ENCODE measurements at regions not wholly inside any gene's neighbourhood (a gene's known extent, or its start where the extent isn't known, plus 50 kb on each side); places are given as distances from the start of the nearest gene placed in this dataset.

- no peaks in the 10 kb centered on the region for H3K36me3 ChIP-seq (replicated peaks)
- H3K4me3 ChIP-seq, result no peak overlapping the region
- H3K27me3 ChIP-seq (ENCODE audit: low read depth), result no peaks in the 10 kb centered on the region
- DNase-seq (ENCODE audit: low spot score in 2 of 2), result no peak
- in situ Hi-C loops (cut with MboI; ENCODE audit: low sequenced_read_pairs), result no loop called here
- H3K4me1 ChIP-seq, result no peaks in the 10 kb centered on the region
- no peaks in the 10 kb centered on the region for H3K9me3 ChIP-seq
These were observed 1261.0 kb downstream of the FAM181B start for GRCh38 chr11:81472646-81473045.

GRCh38 chr11:81470446-81470845 lies 1263.2 kb downstream of the FAM181B start:
- Histone ChIP-seq H3K9me3 (no peaks in the 10 kb centered on the region), H3K36me3 (replicated peaks) (no peaks in the 10 kb centered on the region), H3K4me1 (no peaks in the 10 kb centered on the region), H3K4me3 (no peak overlapping the region), H3K27me3 (ENCODE audit: low read depth) (no peaks in the 10 kb centered on the region)
- in situ Hi-C loops (cut with MboI; ENCODE audit: low sequenced_read_pairs), result no loop called here
- no peak for DNase-seq (ENCODE audit: low spot score in 2 of 2)

DNA sequence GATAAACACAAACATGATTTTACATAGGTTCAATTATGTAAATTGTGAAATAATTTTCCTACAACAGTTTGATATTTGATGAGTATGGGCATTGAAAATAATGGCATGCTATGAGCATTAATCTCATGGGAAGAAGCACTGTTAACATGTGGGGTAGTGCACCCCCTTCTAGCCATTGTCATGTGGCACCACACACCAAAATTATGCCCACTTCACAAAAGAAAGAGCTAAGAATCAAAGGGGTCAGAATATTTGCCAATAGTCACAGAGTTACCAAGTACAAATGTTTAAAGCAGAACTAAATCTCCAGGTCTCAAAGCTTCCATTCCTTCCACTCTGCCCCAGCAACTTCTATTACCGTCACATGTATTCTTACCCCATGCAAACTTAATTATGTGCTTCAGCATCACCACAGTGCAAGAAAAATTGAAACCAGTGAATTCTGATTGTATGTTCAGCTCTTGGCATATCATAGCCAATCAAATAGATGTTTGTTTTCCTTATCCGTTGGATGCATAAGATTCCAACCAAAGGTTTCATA lies 1273.8 kb downstream of the FAM181B start:
- in situ Hi-C loops (cut with MboI; ENCODE audit: low sequenced_read_pairs), result no loop called here

GRCh38 chr11:81449588-81450156 lies 1284.0 kb downstream of the FAM181B start:
- H3K4me3 ChIP-seq, result no peak overlapping the region

More for the DNA sequence above, 1273.8 kb downstream of the FAM181B start:
- no peak for DNase-seq (ENCODE audit: low spot score in 2 of 2)
- Histone ChIP-seq H3K36me3 (replicated peaks) (no peaks in the 10 kb centered on the region), H3K4me3 (no peak overlapping the region), H3K9me3 (no peaks in the 10 kb centered on the region), H3K4me1 (no peaks in the 10 kb centered on the region), H3K27me3 (ENCODE audit: low read depth) (no peaks in the 10 kb centered on the region; the same call in 1 of the 2 replicates)

GRCh38 chr11:81444297-81444696 lies 1289.4 kb downstream of the FAM181B start:
- Histone ChIP-seq H3K36me3 (replicated peaks) (no peaks in the 10 kb centered on the region), H3K4me3 (no peak overlapping the region), H3K9me3 (no peaks in the 10 kb centered on the region), H3K27me3 (ENCODE audit: low read depth) (no peaks in the 10 kb centered on the region), H3K4me1 (no peaks in the 10 kb centered on the region)
- in situ Hi-C loops (cut with MboI; ENCODE audit: low sequenced_read_pairs), result no loop called here
- DNase-seq (ENCODE audit: low spot score in 2 of 2), result no peak

More at GRCh38 chr11:81449588-81450156, 1284.0 kb downstream of the FAM181B start:
- no peaks in the 10 kb centered on the region for H3K27me3 ChIP-seq (ENCODE audit: low read depth)
- H3K4me1 ChIP-seq, result no peaks in the 10 kb centered on the region
- no peaks in the 10 kb centered on the region for H3K9me3 ChIP-seq
- no peaks in the 10 kb centered on the region for H3K36me3 ChIP-seq (replicated peaks)
- DNase-seq (ENCODE audit: low spot score in 2 of 2), result no peak
- in situ Hi-C loops (cut with MboI; ENCODE audit: low sequenced_read_pairs), result no loop called here

DNA sequence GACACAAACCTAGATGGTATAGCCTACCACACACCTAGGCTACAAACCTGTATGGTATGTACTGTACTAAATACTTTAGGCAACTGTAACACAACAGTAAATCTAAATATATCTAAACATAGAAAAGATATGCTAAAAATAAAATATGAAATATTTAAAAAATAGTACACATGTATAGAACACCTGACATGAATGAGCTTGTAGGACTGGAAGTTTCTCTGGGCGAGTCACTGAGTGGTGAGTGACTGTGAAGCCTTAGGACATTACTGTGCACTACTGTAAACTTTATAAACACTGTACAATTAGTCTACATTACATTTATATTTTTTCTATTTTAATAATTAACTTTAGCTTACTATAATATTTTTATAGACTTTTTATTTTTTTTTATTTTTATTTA lies 1301.3 kb downstream of the FAM181B start:
- no peaks in the 10 kb centered on the region for H3K9me3 ChIP-seq
- H3K4me3 ChIP-seq, result no peak overlapping the region
- DNase-seq (ENCODE audit: low spot score in 2 of 2), result no peak
- H3K27me3 ChIP-seq (ENCODE audit: low read depth), result no peaks in the 10 kb centered on the region
- H3K36me3 ChIP-seq (replicated peaks), result no peaks in the 10 kb centered on the region
- in situ Hi-C loops (cut with MboI; ENCODE audit: low sequenced_read_pairs), result no loop called here
- H3K4me1 ChIP-seq, result no peaks in the 10 kb centered on the region

DNA sequence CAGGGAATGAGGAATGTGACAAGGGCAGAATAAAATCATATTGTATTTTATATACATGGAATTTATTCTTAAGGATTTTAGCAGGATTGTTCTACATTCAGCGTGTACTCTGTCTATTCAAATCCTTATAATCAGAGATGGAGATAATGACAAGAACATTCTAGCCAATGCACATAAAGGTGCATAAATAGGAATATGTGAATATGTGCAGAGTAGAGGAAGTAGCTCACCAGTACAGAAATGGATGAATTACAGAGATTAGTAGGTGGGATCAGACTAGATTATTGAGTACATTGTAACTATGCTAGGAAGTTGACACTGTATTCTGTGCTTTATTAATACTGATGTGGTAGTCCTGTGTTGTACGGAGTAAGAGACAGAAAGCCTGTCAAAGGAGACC lies 1308.8 kb downstream of the FAM181B start:
- H3K4me1 ChIP-seq, result no peaks in the 10 kb centered on the region

GRCh38 chr11:81422402-81422801 lies 1311.3 kb downstream of the FAM181B start:
- no peak for DNase-seq (ENCODE audit: low spot score in 2 of 2)
- in situ Hi-C loops (cut with MboI; ENCODE audit: low sequenced_read_pairs), result no loop called here
- no peaks in the 10 kb centered on the region for H3K9me3 ChIP-seq
- H3K4me3 ChIP-seq, result no peak overlapping the region
- no peaks in the 10 kb centered on the region for H3K36me3 ChIP-seq (replicated peaks)
- H3K27me3 ChIP-seq (ENCODE audit: low read depth), result peaks cover 3% of the 10 kb centered on the region; the same call in 1 of the 2 replicates
- no peaks in the 10 kb centered on the region for H3K4me1 ChIP-seq

More for the DNA sequence above, 1308.8 kb downstream of the FAM181B start:
- H3K9me3 ChIP-seq, result no peaks in the 10 kb centered on the region
- no peak for DNase-seq (ENCODE audit: low spot score in 2 of 2)
- no peaks in the 10 kb centered on the region for H3K36me3 ChIP-seq (replicated peaks)
- H3K27me3 ChIP-seq (ENCODE audit: low read depth), result peaks cover 3% of the 10 kb centered on the region; the same call in 1 of the 2 replicates
- H3K4me3 ChIP-seq, result no peak overlapping the region
- in situ Hi-C loops (cut with MboI; ENCODE audit: low sequenced_read_pairs), result no loop called here

GRCh38 chr11:81421251-81421860 lies 1312.3 kb downstream of the FAM181B start:
- peaks cover 3% of the 10 kb centered on the region; the same call in 1 of the 2 replicates for H3K27me3 ChIP-seq (ENCODE audit: low read depth)
- in situ Hi-C loops (cut with MboI; ENCODE audit: low sequenced_read_pairs), result no loop called here
- H3K9me3 ChIP-seq, result no peaks in the 10 kb centered on the region
- DNase-seq (ENCODE audit: low spot score in 2 of 2), result no peak
- no peaks in the 10 kb centered on the region for H3K36me3 ChIP-seq (replicated peaks)
- H3K4me1 ChIP-seq, result no peaks in the 10 kb centered on the region
- no peak overlapping the region for H3K4me3 ChIP-seq

- Histone ChIP-seq H3K4me3 (no peak overlapping the region), H3K36me3 (replicated peaks) (no peaks in the 10 kb centered on the region), H3K27me3 (ENCODE audit: low read depth) (peaks cover 3% of the 10 kb centered on the region; the same call in 1 of the 2 replicates), H3K4me1 (no peaks in the 10 kb centered on the region), H3K9me3 (no peaks in the 10 kb centered on the region)
- in situ Hi-C loops (cut with MboI; ENCODE audit: low sequenced_read_pairs), result no loop called here
- peak in 1 of 2 experiments; percentile 3 for DNase-seq (ENCODE audit: low spot score in 2 of 2)
These were observed 1312.9 kb downstream of the FAM181B start for GRCh38 chr11:81420668-81421250.

- Histone ChIP-seq H3K36me3 (replicated peaks) (no peaks in the 10 kb centered on the region), H3K4me1 (no peaks in the 10 kb centered on the region), H3K9me3 (no peaks in the 10 kb centered on the region), H3K27me3 (ENCODE audit: low read depth) (0 out of 2 replicates have a peak, but pooled peaks cover 3% of the 10 kb centered on the region), H3K4me3 (no peak overlapping the region)
- no peak for DNase-seq (ENCODE audit: low spot score in 2 of 2)
- in situ Hi-C loops (cut with MboI; ENCODE audit: low sequenced_read_pairs), result no loop called here
These were observed 1336.3 kb downstream of the FAM181B start for GRCh38 chr11:81397316-81397715.

DNA sequence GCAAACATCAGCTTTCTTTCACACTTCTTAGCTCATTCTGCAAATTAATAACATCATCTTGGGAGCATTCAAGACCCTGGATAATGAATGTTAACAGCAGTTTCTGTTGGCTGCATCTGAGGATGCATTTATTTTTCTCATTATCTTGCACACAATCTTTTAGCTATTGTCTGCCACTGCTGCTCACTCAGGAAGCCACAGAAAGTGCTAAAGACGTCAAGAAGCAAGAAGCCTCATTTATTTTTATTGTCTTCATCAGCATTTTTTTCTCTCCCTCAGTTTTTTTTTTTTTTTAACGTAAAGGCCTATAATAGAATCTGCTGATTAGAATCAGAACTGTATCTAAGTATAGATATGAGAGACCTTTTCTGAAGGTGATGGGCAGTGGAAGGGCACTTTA lies 1339.4 kb downstream of the FAM181B start:
- no peaks in the 10 kb centered on the region for H3K9me3 ChIP-seq
- H3K4me1 ChIP-seq, result no peaks in the 10 kb centered on the region
- in situ Hi-C loops (cut with MboI; ENCODE audit: low sequenced_read_pairs), result no loop called here
- no peaks in the 10 kb centered on the region for H3K27me3 ChIP-seq (ENCODE audit: low read depth)
- no peak overlapping the region for H3K4me3 ChIP-seq
- no peaks in the 10 kb centered on the region for H3K36me3 ChIP-seq (replicated peaks)
- DNase-seq (ENCODE audit: low spot score in 2 of 2), result no peak

DNA sequence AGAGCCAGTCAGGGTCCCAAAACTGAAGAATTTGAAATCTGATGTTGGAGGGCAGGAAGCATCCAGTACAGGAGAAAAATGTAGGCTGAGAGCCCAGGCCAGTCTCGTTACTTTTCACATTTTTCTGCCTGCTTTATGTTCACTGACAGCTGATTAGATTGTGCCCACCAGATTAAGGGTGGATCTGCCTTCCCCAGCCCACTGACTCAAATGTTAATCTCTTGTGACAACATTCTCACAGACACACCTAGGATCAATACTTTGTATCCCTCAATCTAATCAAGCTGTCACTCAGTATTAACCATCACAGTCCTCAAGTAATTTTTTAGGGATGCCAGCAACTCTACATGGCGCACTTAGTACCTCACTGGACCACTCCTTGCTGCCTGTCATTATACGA lies 1345.3 kb downstream of the FAM181B start:
- DNase-seq (ENCODE audit: low spot score in 2 of 2), result no peak
- Histone ChIP-seq H3K4me3 (no peak overlapping the region), H3K9me3 (no peaks in the 10 kb centered on the region; the same call in 1 of the 2 replicates), H3K4me1 (no peaks in the 10 kb centered on the region), H3K36me3 (replicated peaks) (no peaks in the 10 kb centered on the region), H3K27me3 (ENCODE audit: low read depth) (no peaks in the 10 kb centered on the region)
- in situ Hi-C loops (cut with MboI; ENCODE audit: low sequenced_read_pairs), result no loop called here

- in situ Hi-C loops (cut with MboI; ENCODE audit: low sequenced_read_pairs), result no loop called here
- Histone ChIP-seq H3K9me3 (no peaks in the 10 kb centered on the region; the same call in 1 of the 2 replicates), H3K4me3 (no peak overlapping the region), H3K27me3 (ENCODE audit: low read depth) (no peaks in the 10 kb centered on the region), H3K36me3 (replicated peaks) (no peaks in the 10 kb centered on the region), H3K4me1 (no peaks in the 10 kb centered on the region)
- DNase-seq (ENCODE audit: low spot score in 2 of 2), result no peak
These were observed 1353.3 kb downstream of the FAM181B start for GRCh38 chr11:81380395-81380794.

All from HAP-1 (cell line).